ENCODE measurements at regions not wholly inside any gene's neighbourhood (a gene's known extent, or its start where the extent isn't known, plus 50 kb on each side); places are given as distances from the start of the nearest gene placed in this dataset.

- TF ChIP-seq CTCF (IDR thresholded peaks at IDR 0.05; ENCODE audit: control insufficient read depth, extremely low read depth, insufficient read depth) = no peak
- no peak for DNase-seq (ENCODE audit: low read depth)
- no peak overlapping the region for H3K4me3 ChIP-seq (ENCODE audit: low read depth, low read length)
These were observed 288.9 kb upstream of the RIOK2 start for GRCh38 chr5:97471951-97472350.

GRCh38 chr5:97475847-97476246, 292.8 kb upstream of the RIOK2 start:
- H3K4me3 ChIP-seq (ENCODE audit: low read depth, low read length) = no peak overlapping the region
- no peak for TF ChIP-seq CTCF (IDR thresholded peaks at IDR 0.05; ENCODE audit: control insufficient read depth, extremely low read depth, insufficient read depth)
- DNase-seq (ENCODE audit: low read depth) = no peak

GRCh38 chr5:97476852-97477534, 293.9 kb upstream of the RIOK2 start:
- no peak for DNase-seq (ENCODE audit: low read depth)
- no peak for TF ChIP-seq CTCF (IDR thresholded peaks at IDR 0.05; ENCODE audit: control insufficient read depth, extremely low read depth, insufficient read depth)
- no peak overlapping the region for H3K4me3 ChIP-seq (ENCODE audit: low read depth, low read length)

GRCh38 chr5:97478483-97478882, 295.4 kb upstream of the RIOK2 start:
- no peak overlapping the region for H3K4me3 ChIP-seq (ENCODE audit: low read depth, low read length)
- no peak for DNase-seq (ENCODE audit: low read depth)
- no peak for TF ChIP-seq CTCF (IDR thresholded peaks at IDR 0.05; ENCODE audit: control insufficient read depth, extremely low read depth, insufficient read depth)

GRCh38 chr5:97480313-97480712, 297.3 kb upstream of the RIOK2 start:
- no peak for DNase-seq (ENCODE audit: low read depth)
- no peak for TF ChIP-seq CTCF (IDR thresholded peaks at IDR 0.05; ENCODE audit: control insufficient read depth, extremely low read depth, insufficient read depth)
- no peak overlapping the region for H3K4me3 ChIP-seq (ENCODE audit: low read depth, low read length)

GRCh38 chr5:97488126-97488668, 305.1 kb upstream of the RIOK2 start:
- no peak overlapping the region for H3K4me3 ChIP-seq (ENCODE audit: low read depth, low read length)
- no peak for DNase-seq (ENCODE audit: low read depth)
- no peak for TF ChIP-seq CTCF (IDR thresholded peaks at IDR 0.05; ENCODE audit: control insufficient read depth, extremely low read depth, insufficient read depth)

Data from LNCaP clone FGC (cell line).